ENCODE measurements at regions not wholly inside any gene's neighbourhood (a gene's known extent, or its start where the extent isn't known, plus 50 kb on each side); places are given as distances from the start of the nearest gene placed in this dataset.
A peak's percentile ranks its signal among the peaks of the same experiment; 100 is the strongest.

GRCh38 chr5:5667136-5667554 lies 244.7 kb downstream of the ICE1 start:
- DNase-seq (ENCODE audit: low read depth) = no peak
- H3K4me3 ChIP-seq (ENCODE audit: low read depth, low read length) = no peak overlapping the region
- TF ChIP-seq POLR2A (IDR thresholded peaks at IDR 0.05; ENCODE audit: extremely low read depth, insufficient read length) (no peak), MYC (IDR thresholded peaks at IDR 0.05; ENCODE audit: low read depth, low read length) (no peak), MAX (IDR thresholded peaks at IDR 0.05; ENCODE audit: low read depth, low read length) (no peak), CTCF (IDR thresholded peaks at IDR 0.05; ENCODE audit: low read depth, low read length) (no peak)

GRCh38 chr5:5666369-5666768 lies 243.9 kb downstream of the ICE1 start:
- no peak for DNase-seq (ENCODE audit: low read depth)
- TF ChIP-seq POLR2A (IDR thresholded peaks at IDR 0.05; ENCODE audit: extremely low read depth, insufficient read length) = no peak
- no peak for TF ChIP-seq CTCF (IDR thresholded peaks at IDR 0.05; ENCODE audit: low read depth, low read length)
- TF ChIP-seq MYC (IDR thresholded peaks at IDR 0.05; ENCODE audit: low read depth, low read length) = no peak
- TF ChIP-seq MAX (IDR thresholded peaks at IDR 0.05; ENCODE audit: low read depth, low read length) = no peak
- no peak overlapping the region for H3K4me3 ChIP-seq (ENCODE audit: low read depth, low read length)

- no peak for DNase-seq (ENCODE audit: low read depth)
- TF ChIP-seq MYC (IDR thresholded peaks at IDR 0.05; ENCODE audit: low read depth, low read length) (no peak), POLR2A (IDR thresholded peaks at IDR 0.05; ENCODE audit: extremely low read depth, insufficient read length) (no peak), MAX (IDR thresholded peaks at IDR 0.05; ENCODE audit: low read depth, low read length) (no peak), CTCF (IDR thresholded peaks at IDR 0.05; ENCODE audit: low read depth, low read length) (no peak)
- no peak overlapping the region for H3K4me3 ChIP-seq (ENCODE audit: low read depth, low read length)
Observed at GRCh38 chr5:5666076-5666365, 243.5 kb downstream of the ICE1 start.

GRCh38 chr5:5665225-5666075 lies 243.0 kb downstream of the ICE1 start:
- H3K4me3 ChIP-seq (ENCODE audit: low read depth, low read length) = no peak overlapping the region
- TF ChIP-seq MAX (IDR thresholded peaks at IDR 0.05; ENCODE audit: low read depth, low read length) (no peak), POLR2A (IDR thresholded peaks at IDR 0.05; ENCODE audit: extremely low read depth, insufficient read length) (no peak), CTCF (IDR thresholded peaks at IDR 0.05; ENCODE audit: low read depth, low read length) (no peak)
- DNase-seq (ENCODE audit: low read depth) = peak; percentile 8

- TF ChIP-seq MYC (IDR thresholded peaks at IDR 0.05; ENCODE audit: low read depth, low read length) (no peak), CTCF (IDR thresholded peaks at IDR 0.05; ENCODE audit: low read depth, low read length) (no peak), POLR2A (IDR thresholded peaks at IDR 0.05; ENCODE audit: extremely low read depth, insufficient read length) (no peak), MAX (IDR thresholded peaks at IDR 0.05; ENCODE audit: low read depth, low read length) (no peak)
- H3K4me3 ChIP-seq (ENCODE audit: low read depth, low read length) = no peak overlapping the region
- DNase-seq (ENCODE audit: low read depth) = no peak
Observed at GRCh38 chr5:5658889-5659465, 236.5 kb downstream of the ICE1 start.

All from NB4 (cell line).